ENCODE measurements at regions not wholly inside any gene's neighbourhood (a gene's known extent, or its start where the extent isn't known, plus 50 kb on each side); places are given as distances from the start of the nearest gene placed in this dataset.
"Not testable (repeated sequence)": the region's sequence is repeated elsewhere in the genome, so short reads cannot be mapped to it uniquely, and the experiment has no call there.

DNA sequence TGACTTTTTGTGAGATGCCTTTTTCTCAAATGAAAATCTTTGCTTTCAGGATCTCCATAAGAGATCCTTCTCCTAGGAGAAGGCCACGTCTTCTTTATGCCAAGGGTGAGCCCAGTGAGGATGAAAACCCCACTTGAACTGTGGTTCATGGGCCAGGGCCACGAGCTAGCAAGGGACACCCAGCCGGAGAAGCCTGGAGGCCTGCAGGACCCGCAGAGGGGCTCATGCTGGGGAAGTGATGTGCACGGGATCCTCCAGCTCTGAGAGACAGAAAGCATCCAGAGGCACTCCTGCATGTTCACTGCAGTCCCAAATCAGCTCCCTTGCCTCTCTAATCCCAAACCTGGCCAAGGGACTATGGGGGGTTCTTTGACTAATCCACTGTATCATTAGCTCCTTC lies 168.9 kb downstream of the UQCRFS1 start:
- no peaks in the 10 kb centered on the region for H3K9me3 ChIP-seq
- intact Hi-C loops (cut with DNase I) = no loop called here
- no peaks in the 10 kb centered on the region for H3K27me3 ChIP-seq
- no peak overlapping the region for H3K4me3 ChIP-seq
- H3K36me3 ChIP-seq = no peaks in the 10 kb centered on the region
- H3K4me1 ChIP-seq = no peaks in the 10 kb centered on the region
- WGBS, 2 donors = 62 to 77% methylated on average over 5 of the region's 5 CpGs
- TF ChIP-seq POLR2A (IDR thresholded peaks at IDR 0.05) (no peak), POLR2AphosphoS5 (IDR thresholded peaks at IDR 0.05) (no peak), EP300 (IDR thresholded peaks at IDR 0.05) (no peak)
- TF ChIP-seq, protein P1, sequence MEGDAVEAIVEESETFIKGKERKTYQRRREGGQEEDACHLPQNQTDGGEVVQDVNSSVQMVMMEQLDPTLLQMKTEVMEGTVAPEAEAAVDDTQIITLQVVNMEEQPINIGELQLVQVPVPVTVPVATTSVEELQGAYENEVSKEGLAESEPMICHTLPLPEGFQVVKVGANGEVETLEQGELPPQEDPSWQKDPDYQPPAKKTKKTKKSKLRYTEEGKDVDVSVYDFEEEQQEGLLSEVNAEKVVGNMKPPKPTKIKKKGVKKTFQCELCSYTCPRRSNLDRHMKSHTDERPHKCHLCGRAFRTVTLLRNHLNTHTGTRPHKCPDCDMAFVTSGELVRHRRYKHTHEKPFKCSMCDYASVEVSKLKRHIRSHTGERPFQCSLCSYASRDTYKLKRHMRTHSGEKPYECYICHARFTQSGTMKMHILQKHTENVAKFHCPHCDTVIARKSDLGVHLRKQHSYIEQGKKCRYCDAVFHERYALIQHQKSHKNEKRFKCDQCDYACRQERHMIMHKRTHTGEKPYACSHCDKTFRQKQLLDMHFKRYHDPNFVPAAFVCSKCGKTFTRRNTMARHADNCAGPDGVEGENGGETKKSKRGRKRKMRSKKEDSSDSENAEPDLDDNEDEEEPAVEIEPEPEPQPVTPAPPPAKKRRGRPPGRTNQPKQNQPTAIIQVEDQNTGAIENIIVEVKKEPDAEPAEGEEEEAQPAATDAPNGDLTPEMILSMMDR (IDR thresholded peaks at IDR 0.05) = no peak
- DNase-seq = no peak
- H3K27ac ChIP-seq = no peak overlapping the region

DNA sequence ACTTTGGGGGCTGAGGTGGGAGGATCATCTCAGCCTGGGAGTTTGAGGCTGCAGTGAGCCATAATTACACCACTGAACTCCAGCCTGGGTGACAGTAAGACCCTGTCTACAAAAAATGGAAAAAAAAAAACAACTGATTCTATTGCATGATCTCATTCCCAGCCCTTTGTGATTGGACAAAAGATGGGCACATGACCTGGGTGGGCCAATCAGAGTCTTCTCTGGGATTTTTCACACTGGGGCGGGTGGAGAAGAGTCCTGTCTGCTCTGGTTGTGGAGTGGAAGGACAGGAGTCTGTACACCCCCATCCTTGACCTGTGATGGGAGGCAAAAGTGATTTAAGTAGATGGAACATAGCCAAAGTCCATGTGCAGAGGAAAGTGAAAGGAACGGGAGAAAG lies 170.5 kb downstream of the UQCRFS1 start:
- Histone ChIP-seq H3K4me1 (no peaks in the 10 kb centered on the region), H3K27ac (no peak overlapping the region), H3K36me3 (no peaks in the 10 kb centered on the region), H3K27me3 (no peaks in the 10 kb centered on the region), H3K9me3 (no peaks in the 10 kb centered on the region), H3K4me3 (no peak overlapping the region)
- no peak for DNase-seq
- WGBS, 2 donors = 71 to 88% methylated on average over 2 of the region's 2 CpGs
- intact Hi-C loops (cut with DNase I) = no loop called here
- TF ChIP-seq POLR2AphosphoS5 (IDR thresholded peaks at IDR 0.05) (no peak), EP300 (IDR thresholded peaks at IDR 0.05) (no peak), POLR2A (IDR thresholded peaks at IDR 0.05) (no peak)
- TF ChIP-seq, protein P1 (IDR thresholded peaks at IDR 0.05) = no peak

DNA sequence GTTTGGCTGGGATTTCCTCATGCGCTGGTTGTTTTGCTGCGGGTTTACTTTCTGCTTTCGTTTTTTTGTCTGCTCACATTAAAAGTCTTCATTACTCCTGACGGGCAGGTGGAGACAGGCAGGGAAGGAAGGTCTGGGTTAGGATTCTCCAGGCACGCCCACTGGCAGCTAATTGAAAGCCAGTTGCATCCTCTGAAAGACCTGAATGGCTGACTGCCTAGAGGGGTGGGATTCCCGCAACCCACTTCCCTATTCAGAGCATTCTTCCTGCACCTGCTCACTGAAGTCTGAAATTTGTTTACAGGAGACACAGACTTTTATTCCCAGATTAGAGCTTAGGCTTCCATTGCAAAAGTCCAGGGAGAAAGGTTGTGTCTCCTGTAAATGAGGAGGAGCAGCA lies 172.0 kb downstream of the UQCRFS1 start:
- Histone ChIP-seq H3K9me3 (no peaks in the 10 kb centered on the region), H3K4me3 (no peak overlapping the region), H3K36me3 (no peaks in the 10 kb centered on the region), H3K27me3 (no peaks in the 10 kb centered on the region), H3K27ac (no peak overlapping the region), H3K4me1 (no peaks in the 10 kb centered on the region)
- intact Hi-C loops (cut with DNase I) = no loop called here
- DNase-seq = no peak
- 32 to 46% methylated on average over 6 of the region's 6 CpGs for WGBS, 2 donors
- TF ChIP-seq, protein P1 (IDR thresholded peaks at IDR 0.05) = no peak
- no peak for TF ChIP-seq POLR2AphosphoS5 (IDR thresholded peaks at IDR 0.05)
- TF ChIP-seq EP300 (IDR thresholded peaks at IDR 0.05) = no peak
- no peak for TF ChIP-seq POLR2A (IDR thresholded peaks at IDR 0.05)

DNA sequence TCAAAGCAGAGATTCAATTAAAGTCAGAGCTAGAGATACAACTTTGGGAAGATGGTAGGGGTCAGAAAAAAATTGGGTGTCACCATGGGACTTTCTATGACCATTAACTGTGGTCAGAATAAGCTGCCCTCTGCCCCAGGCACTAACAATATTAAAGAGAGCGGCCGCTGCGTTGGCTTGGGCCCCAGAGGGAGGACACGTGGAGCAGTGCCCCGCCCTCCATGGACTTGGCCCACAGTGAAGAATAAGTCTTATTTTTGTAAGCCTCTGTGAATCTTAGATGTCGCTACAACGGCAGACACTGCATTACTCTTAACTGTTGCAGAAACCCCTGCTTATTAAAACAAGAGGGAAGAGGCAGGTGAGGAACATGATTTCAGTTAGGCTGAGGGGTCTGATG lies 172.7 kb downstream of the UQCRFS1 start:
- Histone ChIP-seq H3K36me3 (no peaks in the 10 kb centered on the region), H3K4me3 (no peak overlapping the region), H3K27ac (no peak overlapping the region), H3K9me3 (no peaks in the 10 kb centered on the region), H3K4me1 (no peaks in the 10 kb centered on the region), H3K27me3 (no peaks in the 10 kb centered on the region)
- DNase-seq = no peak
- TF ChIP-seq, protein P1 (IDR thresholded peaks at IDR 0.05) = no peak
- no peak for TF ChIP-seq POLR2A (IDR thresholded peaks at IDR 0.05)
- no peak for TF ChIP-seq EP300 (IDR thresholded peaks at IDR 0.05)
- TF ChIP-seq POLR2AphosphoS5 (IDR thresholded peaks at IDR 0.05) = no peak
- intact Hi-C loops (cut with DNase I) = no loop called here
- WGBS, 2 donors = 35 to 47% methylated on average over 7 of the region's 7 CpGs

DNA sequence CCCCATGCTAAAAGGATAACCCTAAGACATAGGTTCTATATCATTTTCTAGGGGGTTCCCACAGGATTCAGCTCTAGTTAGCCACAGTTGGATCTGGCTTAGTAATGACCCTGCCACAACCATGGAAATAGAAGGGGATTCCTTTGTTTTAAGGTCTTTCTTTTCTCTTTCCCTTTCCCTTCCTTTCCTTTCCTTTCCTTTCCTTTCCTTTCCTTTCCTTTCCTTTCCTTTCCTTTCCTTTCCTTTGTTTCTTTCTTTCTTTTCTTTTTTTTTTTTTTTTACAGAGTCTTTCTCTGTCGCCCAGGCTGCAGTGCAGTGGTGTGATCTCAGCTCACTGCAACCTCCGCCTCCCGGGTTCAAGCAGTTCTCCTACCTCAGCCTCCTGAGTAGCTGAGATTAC lies 173.9 kb downstream of the UQCRFS1 start:
- DNase-seq; H3K27ac ChIP-seq; H3K36me3 ChIP-seq; H3K9me3 ChIP-seq; H3K4me1 ChIP-seq; intact Hi-C loops (cut with DNase I); H3K4me3 ChIP-seq; H3K27me3 ChIP-seq: not testable (repeated sequence)
- WGBS, 2 donors = 83 to 93% methylated on average over 3 of the region's 3 CpGs

Measured in sigmoid colon (tissue), 6 donors.